NCI-H82 (cell line): ENCODE measurements at regions not wholly inside any gene's neighbourhood (a gene's known extent, or its start where the extent isn't known, plus 50 kb on each side); places are given as distances from the start of the nearest gene placed in this dataset.
"Not testable (repeated sequence)": the region's sequence is repeated elsewhere in the genome, so short reads cannot be mapped to it uniquely, and the experiment has no call there.

ENCODE experiments used
- DNase-seq: peaks from one replicate; lab custom pipeline; 2025; lab: John Stamatoyannopoulos, UW

DNA sequence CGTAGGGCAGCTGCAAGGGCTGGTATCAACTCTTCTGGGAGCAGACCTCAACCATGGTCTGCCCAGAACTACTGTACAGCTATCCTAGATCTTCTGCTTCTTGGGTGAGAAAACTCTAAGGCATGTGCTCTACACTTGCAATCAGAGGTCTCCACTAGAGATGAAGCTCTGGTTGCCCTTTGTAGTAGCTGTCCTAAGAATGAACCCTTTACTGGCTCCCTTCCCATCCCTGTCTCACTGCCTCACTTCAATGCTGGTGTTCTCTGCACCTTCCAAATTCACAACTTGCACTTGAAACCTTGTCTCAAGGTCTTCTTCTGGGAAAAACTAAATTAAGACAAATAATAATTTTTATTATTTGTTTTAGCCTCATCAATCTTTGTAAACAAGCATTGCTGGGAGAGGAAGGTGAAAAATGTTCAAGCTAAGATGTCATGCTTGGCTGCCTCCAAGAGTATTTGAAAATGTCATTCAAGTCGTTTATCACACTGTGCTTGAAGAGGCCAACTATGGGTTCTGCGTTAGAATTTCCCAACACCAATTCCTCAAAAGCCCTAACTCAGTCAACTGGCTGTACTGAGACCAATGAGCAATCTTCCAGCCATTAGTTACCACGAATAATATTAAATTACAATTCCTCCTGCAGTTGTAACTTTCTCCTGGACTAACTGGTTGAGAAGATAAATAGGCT lies 216.9 kb upstream of the ADRA1D start:
- DNase-seq: no peak

DNA sequence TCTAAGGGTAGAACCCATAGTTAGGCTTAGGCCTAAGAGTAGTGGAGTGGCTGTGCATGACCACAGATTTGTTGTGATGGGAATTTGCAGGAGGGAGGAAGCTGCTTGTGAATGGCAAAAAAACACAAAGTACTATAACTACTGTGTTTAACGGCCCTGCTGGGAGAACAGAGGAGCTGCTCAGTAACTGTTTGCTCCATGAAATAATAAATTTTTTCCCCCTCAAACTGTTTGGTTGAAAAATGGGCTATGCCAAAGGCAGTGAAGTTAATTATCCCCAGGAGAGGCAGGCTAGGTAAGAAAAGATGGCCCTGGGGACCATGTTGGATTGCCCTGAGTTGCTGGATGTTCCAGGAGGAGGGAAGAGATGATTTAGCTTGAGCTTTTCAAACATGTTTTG lies 216.1 kb upstream of the ADRA1D start:
- no peak for DNase-seq

DNA sequence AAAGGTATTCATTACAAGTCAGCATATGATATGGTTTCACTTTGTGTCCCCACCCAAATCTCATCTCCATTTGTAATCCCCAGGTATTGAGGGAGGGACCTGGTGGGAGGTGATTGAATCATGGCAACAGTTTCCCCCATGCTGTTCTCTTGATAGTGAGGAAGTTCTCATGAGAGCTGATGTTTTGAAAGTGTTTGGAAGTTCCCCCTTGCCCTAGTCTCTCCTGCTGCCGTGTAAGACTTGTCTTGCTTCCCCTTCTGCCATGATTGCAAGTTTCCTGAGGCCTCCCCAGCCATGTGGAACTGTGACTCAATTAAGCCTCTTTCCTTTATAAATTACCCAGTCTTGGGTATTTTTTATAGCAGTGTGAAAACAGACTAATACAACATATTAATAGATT lies 213.7 kb upstream of the ADRA1D start:
- DNase-seq: not testable (repeated sequence)

DNA sequence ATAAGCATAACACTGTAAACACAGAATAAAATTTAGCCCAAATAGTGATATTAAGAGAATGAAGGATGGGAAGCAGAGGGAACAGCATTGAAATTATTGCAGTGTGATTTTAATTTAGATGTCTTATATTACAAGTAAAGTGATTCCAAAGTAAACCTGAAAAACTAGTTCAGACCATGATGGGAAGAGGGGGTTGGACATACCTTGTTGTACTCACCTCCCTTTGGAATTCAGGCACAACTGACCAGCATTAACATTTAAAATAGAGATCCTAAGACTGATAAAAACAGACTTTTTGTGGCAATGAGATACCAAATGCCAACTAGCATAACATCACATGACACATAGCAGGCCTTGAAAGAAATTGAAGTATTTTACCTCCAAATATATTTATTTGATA lies 210.0 kb upstream of the ADRA1D start:
- DNase-seq: no peak

DNA sequence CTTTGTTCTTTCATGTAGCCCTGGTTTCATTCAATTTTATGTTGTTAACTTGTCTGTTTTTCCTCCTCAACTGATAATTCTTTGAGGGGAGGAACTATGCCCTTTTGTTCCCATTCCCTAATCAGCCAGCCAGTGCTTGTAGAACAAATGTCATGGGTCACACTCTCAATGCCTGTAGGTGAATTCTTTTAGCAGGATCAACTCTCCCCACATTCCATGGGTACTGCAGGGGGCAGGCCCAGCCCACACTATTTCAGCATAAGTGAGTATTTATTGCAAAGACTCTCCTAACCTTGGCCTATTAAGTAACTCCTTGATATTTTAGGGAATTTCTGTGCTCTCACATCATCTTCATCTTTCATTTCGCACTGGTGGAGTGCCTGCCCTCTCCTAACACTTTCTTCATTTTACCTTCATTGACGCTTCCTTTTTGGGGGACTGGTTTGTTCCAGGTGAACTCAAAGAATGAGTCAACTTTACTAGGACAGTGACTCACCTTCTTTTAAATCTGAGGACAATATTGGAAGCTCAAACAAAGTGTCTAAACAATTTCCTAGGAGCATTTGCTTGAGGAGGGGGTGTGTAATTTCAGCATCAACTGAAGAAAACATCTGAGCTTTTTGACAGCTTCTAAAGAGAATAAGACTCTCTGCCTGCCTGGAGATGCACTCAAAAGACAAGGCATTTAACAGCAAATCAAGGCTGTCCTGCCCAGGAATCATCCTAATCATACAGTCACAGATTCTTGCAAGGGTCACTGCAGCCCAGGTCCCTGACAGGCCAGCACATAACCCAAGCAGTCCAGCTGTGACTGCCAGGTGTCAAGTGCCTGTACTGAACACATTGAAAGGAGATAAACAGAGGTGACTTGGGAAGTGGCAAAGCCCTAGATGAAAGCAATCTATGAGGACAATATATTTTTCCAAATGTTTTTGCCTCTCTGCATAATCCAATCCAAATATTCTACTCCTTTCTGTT lies 208.8 kb upstream of the ADRA1D start:
- DNase-seq: no peak

DNA sequence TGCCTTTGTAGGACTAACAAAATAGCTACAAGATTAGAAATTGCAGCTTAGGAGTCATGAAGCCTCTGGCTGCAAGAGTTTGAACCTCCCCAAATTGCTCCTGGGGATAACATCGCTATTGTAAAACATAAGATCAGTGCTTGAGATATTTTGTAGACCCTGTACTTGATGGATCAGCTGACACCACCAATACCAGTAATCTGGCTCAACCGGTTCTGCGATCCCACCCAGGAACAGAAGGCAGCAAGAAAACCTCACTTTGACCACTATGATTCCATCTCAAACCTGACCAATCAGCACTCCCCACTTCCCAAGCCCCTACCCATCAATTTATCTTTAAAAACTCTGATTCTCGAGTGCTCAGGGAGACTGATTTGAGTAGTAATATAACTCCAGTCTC lies 206.9 kb upstream of the ADRA1D start:
- no peak for DNase-seq

DNA sequence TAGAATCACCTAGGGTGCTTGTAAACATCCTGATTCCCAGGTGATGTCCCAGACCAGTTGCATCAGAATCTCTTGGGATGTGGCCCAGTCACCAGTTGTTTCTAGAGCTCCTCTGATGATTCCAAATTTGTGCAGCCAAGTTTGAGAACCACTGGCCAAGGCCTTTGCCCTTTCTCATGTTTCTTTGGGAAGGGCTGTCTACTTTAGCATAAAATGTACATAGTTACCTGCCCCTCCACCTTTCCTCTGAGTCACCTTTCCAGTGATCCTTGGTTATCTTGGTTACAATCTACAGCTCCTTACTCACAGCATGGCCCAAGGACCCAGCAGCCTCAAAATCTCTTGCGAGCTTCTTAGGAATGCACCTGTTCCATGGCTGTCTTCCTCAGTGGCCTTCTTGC lies 206.2 kb upstream of the ADRA1D start:
- DNase-seq: no peak

DNA sequence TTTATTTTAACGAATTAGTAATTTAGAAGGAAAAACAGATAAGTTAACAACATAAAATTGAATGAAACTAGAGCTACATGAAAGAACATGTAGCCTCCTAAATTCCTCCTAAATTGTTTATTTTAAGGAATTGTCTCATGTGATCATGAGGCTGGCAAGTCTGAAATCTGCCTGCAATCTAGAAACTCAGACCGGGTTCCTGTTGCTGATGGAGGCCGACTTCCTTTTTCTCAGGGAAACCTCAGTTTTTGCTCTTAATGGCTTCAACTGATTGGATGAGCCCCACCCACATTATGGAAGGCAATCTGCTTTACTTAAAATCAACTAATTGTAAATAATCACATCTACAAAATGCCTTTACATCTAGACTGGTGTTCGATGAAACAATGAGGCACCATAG lies 205.0 kb upstream of the ADRA1D start:
- DNase-seq: no peak

DNA sequence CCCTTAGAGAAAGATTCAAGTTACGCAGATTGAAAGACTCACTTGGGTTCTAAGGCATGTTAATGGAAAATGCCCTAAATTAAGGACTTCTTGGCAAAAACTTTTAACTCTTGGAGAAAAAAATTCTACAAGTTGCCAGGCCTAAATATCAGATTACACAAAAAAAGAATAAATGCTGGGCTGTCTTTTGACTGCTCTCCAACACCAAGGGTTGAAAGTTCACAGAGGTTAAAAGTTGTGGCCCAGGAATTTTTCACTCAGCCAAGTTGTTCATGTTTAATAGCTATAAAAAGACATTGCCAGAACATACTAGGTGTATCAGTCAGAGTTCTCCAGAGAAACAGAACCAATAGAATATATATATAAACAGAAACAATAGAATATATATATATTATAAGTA lies 204.3 kb upstream of the ADRA1D start:
- no peak for DNase-seq

DNA sequence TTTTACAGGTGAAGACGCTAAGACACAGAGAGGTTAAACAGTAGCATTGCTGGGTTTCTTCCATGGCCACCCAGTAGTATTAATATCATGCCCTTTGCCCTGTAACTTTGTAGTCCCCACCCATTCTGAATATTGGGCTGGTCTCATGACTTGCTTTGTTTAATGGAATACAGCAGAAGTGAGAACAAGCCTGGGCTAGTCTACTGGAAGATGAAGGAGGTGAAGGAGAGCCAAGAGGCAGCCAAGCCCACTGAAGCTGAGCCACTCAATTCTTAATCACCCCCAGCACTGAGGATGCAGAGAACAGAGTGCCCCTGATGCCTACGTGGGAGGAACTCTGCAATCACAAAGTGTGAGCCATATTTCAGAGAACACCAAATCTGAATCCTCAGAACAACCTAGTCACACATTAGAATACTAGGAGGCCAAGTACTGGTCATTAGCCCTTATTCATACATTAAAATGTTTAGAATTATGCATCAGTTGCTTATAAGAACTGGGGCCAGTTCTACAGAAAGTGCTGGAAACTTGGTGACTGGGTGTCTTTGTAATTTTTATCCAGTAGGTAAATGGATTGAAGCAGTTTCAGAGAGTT lies 202.5 kb upstream of the ADRA1D start:
- DNase-seq: no peak

DNA sequence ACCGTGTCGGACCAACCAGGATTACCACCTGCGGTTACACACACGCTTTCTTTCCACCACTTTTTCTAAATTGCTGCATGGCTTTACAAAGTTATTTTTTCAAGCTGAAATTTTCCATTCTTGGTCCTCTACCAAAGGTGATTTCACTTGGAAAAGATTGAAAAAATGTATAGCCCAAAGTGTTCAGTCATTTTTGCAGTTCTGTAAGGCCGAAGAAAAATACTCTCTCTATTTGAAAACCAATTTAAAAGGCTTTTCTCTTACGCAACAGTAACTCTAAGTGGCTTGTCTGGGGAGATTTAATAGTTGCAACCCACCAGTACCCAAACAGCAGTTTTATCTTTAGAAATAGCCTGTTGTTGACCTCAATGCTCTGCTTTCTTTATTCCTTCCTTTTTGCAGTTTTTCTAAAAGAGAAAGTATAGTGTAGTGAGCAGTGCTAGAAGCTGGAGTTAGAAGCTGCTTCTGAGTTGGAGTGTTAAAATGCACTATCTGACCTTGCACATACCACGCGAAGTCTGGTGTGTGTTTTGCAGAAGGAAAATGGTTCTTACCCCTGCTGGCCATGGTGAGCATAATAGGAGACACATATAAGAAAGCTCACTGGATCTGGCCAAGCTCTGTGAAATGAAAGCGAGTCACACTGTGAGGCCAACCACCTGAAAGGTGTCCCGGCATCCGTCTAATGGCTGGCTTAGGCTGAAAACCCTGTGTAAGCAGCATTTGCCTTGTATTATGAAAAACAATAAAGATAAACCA lies 201.0 kb upstream of the ADRA1D start:
- DNase-seq: peak; percentile 59

DNA sequence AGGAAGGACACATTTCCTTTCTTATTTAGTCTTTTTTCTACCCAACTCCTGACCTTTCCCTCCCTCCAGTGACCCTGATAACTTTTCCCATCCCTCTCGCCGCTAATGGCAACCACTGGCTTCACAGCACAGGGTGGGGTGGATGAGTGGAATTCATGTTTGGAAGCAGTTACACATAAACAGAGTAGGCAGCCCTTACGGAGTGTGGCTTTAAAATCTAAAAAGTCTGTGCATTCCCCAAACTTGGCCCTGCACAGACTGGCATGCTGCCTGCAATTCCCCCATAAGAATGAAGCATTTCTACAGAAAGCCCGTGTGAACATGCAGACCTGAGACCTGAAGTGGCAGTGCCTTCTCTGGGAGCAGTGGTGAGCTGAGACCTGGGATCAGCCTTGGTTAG lies 196.7 kb upstream of the ADRA1D start:
- DNase-seq: no peak

DNA sequence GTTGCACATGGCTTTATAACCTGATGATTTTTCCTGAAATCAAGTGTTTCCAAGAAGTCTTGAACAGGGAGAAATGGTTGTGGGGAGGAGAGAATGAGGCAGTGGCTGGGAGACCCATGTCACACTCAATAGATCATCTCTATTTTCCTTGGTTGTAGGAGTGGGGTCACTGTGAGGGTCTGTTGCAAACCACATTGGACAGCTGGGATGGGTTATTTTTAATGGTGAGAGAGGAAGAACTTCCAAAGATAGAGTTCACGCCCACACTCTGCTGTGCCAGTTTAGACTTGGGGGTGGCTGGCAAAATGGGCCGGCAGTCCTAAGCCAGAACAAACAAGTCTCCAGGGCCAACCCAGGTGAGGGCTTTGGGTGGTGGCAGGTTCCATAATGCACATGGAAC lies 196.2 kb upstream of the ADRA1D start:
- no peak for DNase-seq

DNA sequence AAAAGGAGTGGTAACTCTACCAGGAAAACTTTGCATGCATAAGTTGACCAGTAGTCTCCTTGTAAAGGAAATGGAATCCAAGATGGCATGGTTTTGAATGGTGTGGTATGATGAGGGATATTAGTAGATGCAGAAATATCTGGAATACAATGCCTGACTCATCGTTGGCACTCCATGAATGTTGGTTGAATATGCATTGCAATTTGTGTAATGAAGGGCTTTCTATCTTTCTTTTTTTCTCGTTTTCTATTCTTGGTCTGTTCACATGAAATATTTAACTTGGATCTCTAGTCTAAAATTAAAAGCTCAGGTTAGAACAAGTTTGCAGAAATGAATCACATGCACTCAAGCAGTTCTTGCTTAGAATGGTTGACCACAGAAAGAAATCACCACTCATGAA lies 195.3 kb upstream of the ADRA1D start:
- no peak for DNase-seq

DNA sequence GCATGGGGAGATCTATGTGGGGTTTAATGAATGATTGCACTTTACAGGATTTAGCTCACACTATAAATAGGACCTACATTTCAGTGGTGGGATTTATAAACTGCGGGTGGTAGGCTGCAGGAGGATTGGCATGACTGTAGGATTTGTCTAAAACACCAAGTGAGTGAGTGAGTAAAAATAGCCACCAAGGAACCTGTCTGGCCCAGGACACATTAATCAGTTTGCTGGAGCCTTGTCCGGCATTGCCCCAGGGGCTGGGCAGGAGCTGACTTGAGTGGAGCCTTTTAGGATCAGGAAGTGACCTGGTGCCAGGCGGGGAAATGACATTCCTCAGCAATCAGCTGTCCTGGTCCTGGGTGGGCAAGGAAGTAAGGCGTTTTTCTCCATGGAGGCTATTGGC lies 193.9 kb upstream of the ADRA1D start:
- no peak for DNase-seq

DNA sequence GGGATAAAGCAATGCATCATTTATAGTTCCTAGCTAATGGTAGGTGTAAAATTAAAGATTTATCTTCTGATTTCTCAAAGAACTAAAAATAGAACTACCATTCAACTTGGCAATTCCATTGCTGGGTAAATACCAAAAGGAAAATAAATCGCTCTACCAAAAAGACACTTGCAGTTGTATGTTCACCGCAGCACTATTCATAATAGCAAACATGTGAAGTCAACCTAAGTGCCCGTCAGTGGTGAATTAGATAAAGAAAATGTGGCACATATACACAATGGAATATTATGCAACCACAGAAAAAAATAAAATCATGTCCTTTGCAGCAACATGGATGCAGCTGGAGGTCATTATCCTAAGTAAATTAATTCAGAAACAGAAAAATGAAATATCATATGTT lies 192.8 kb upstream of the ADRA1D start:
- no peak for DNase-seq

DNA sequence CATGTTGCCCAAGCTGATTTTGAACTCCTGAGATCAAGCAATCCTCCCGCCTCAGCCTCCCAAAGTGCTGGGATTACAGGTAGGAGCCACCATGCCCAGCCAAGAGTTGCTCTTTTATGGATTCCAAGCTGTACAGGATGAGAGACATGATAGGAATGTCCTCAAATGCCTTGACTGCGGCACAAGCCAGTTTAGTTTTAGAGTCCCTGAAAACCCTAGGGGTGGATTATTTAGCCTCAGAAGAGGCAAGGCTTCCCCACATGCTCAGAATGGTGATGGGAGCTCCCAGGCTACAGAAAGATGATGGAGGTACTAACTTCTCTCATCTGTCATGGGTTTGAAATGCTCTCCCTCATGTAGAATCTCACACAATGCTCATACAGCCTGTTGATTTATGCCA lies 192.1 kb upstream of the ADRA1D start:
- no peak for DNase-seq

DNA sequence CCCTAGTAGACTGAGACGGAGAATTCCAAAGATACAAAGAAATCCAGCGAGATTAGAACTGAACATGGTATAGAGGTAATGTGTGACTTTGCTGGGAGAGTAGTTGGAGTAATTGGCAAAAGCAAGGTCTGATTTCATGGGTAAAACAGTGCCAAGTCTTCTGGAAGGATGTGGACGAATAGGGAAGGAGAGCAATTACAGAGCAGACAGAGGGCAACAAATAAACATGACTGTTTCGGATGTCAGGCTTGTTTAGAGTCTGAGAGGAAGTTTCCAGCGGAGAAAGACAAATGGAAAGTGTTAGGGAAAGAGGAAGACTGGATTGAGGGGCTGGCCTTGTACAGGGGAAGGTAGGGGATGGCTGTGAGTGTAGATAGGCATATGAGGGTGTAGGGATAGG lies 190.4 kb upstream of the ADRA1D start:
- DNase-seq: no peak

DNA sequence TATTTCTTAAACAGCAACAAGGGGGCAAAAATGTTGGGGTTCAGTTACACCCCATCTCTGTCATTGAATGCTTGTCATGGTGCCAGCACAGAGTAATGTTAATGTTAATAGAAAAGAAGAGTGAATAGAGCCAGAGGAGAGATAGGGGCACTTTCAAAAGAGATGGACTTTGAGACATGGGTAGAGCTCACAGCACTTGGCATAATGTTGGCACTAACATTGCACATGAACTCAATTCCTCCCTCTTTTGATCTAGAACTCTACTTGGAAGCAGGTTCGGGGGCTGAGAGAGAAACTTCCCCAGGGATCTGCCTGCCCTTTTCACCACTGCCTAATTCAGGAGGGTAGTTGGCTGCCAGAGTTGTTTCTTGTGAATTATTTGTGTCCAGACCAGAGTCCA lies 188.0 kb upstream of the ADRA1D start:
- DNase-seq: no peak

DNA sequence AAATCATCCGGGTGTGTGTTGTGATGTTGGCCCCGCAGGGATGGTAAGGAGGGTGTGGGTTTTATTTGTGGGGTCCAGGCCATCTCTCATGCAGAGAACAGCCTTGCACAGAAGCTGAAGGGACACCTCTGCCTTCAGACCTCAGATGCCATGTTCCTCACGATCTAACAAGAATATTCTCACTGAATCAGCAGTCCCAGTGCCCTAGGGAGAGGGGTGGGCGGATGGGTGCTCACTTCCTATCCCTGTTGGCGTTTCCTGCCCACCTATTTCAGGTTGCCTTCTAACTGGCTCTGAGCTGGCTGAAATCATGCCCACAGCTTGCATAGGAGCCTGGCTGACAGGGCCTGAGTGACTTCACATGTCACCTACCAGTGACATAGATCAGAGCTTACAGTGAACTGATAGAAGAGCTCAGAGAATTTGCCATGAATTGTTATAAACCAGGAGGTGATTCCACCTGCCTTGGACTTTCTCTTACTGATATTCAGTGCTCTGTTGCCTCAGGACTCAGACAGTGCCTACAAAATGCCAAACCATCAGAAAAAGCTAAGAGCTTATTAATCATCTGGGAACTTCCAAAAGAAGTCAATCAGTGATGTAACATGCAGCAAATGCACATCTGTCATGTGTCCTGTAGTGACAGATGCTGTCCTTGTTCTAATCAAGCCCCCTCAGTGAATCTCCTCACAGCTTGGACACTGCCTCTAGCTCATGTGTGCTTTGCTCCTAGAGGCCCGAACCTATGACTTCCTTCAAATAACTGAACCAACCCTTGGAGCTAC lies 186.8 kb upstream of the ADRA1D start:
- DNase-seq: peak; percentile 33

DNA sequence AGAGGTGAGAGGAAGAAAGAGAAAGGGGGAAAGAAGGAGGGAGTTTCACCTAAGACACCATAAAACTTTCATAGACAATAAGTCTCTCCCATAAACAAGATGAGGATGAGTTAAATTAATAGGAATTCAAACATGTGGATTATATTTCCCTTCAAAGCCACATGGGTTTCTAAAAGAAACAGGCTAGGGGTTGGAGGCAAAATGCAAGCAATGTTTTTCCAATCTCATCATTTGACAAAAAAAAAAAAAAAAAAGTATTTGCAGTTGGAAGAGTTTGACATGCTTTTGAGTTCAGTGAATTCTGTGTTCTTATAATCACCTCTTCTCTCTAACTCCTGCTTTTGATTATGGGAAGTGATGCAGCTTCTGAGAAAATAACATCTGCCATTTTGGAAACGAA lies 186.1 kb upstream of the ADRA1D start:
- no peak for DNase-seq

DNA sequence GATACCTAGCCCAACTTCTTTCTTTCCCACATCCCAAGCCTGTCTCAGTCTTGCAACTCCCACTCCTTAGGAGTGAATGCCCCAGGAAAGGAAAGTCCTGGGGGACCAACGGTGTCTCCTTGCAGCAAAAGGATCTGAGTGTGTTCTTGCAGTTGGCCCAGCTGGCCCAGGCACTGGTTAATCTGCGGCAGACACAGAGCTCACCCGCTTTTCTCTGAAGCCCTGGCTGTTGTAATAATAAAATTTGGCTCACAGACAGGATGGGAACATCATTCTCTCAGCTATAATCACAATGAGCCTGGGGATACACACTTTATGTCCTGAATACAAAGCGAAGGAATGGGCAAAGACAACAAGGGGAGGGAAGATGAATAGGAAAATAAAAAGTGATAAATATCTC lies 185.6 kb upstream of the ADRA1D start:
- peak; percentile 39 for DNase-seq
